Activated CD4-positive, alpha-beta T cell treated with anti-CD3 and anti-CD28 coated beads for 48 hours (primary cell): ENCODE measurements at regions not wholly inside any gene's neighbourhood (a gene's known extent, or its start where the extent isn't known, plus 50 kb on each side); places are given as distances from the start of the nearest gene placed in this dataset.
"Not testable (repeated sequence)": the region's sequence is repeated elsewhere in the genome, so short reads cannot be mapped to it uniquely, and the experiment has no call there.

ENCODE experiments used
- DNase-seq: peaks from one replicate; pipeline ENCODE4 v3.0.0-alpha.2; 2020

DNA sequence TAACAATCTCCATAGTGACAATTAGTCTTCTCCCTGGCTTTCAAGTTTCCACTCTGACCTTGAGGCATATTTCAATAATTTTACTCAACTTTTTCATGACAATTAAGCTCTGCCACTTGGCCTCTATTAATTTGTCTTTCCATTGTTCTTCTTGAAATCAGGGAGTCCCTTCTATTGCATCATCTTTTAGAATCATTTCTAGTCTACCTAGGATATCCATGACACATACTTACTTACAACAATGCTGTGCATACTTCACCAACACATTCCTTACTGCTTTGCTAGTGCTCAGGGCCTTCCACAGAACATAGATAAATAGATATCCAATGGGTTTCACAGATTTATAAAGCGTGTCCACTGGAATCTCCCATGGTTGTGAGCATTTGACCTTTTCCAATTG, 331.5 kb upstream of the LRP1B start:
- DNase-seq = no peak

DNA sequence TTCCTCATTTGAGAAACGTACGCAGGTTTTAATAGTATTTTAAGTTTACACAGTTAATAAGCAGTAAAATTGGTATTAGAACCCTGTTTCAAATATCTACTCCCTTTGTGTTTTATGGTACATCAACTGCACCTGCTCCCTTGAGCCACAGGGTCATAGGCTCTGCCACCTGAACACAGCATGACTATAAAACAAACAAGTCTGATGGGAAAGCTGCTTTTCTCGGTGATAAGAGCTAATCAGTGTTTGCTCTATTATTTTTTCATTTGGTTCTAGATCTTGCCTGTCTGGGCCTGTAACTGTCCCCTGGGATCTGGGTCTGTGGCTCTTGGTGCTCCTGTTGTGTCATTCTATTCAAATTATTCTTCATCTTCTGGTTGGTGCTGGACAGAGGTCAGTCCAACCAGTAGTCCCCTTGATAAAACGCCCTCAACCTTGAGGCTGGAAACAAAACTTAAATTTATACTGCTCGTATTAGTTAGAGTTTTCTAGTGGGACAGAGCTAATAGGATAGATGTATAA, 314.8 kb upstream of the LRP1B start:
- DNase-seq = no peak

DNA sequence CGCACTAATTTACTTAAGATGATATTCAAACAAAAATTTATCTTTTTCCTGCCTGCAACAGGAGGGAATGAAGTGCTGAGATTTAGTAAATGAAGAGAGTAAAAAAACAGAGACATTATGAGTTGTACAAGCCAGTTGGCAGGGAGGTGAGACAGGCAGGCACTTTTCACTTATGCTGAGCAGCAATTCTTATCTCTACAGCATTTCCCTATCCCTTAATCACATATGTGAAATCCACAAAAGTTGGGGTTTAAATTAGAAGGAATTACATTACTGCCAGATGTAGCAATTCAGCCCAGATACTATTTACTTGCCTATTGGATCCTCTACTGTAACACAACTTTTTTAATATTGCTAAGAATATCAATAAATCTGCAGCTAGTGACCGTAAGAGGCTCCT, 314.2 kb upstream of the LRP1B start:
- DNase-seq = no peak

DNA sequence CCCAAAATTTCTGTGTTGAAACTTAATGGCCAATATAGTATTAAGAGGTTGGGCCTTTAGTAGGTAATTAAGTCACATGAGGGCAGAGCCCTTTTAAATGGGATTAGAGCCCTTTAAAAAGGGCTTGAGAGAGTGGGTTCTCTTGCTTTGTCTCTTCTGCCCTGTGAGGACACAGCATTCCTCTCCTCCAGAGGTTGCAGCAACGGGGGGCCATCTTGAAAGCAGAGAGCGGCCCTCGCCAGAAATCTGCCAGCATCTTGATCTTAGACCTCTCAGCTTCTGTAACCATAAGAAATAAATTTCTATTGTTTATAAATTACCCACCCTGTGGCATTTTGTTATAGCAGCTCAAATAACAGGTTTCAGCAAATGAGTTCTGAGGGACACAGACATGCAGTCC, 305.0 kb upstream of the LRP1B start:
- DNase-seq = no peak

DNA sequence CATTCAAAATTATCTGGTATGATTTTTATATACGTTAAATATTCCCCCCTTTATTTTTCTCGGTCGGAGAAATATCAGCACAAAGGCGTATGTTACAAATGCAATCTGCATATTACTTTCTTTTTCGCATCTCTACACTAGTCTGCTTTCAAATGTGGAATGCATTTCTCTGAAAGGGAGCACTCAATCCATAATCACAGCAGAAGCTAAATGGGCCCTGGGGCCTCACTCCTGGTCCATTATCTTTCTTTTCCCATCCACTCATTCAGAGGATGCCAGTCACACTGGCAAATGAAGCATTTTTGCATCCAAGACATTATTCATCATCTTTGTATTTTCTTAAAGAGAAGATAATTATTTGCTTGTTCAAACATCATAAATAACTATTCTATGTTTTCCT, 295.2 kb upstream of the LRP1B start:
- DNase-seq = no peak

DNA sequence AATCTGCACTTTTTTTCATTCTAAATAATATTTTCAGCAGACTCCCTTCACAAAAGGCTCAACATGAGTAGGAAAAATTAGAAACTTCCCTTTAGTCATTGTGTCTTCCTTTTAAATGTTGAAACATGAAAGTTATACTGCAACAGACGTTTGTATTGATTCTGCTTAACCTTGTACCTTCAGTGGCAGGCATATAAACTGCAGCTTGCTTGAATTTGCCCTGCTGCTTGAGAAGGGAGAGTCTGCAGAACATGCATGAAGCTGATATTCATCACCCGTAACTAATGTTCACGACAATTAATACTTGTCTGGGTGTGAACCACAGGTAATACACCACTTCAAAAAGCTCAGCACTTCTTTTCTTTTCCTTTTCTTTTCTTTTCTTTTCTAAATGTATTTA, 294.7 kb upstream of the LRP1B start:
- DNase-seq = no peak

DNA sequence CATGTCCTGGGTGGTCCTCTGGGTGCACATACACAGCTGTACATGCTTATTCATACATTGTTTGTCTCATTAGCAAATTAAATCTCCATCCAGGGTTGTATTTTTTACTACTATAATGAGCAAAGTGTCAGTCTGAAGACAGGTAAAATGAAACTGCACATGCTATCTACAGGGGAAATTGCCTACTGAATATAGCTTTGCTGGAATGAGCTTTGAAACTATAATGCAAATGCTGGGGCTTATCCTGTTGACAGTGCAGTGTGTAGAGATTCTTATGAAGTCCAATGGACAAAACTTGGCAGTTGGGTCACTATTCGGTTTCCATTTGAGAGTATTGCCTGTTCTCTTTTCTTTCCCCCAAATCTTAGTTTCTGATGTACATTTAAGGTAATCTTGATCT, 292.8 kb upstream of the LRP1B start:
- no peak for DNase-seq

DNA sequence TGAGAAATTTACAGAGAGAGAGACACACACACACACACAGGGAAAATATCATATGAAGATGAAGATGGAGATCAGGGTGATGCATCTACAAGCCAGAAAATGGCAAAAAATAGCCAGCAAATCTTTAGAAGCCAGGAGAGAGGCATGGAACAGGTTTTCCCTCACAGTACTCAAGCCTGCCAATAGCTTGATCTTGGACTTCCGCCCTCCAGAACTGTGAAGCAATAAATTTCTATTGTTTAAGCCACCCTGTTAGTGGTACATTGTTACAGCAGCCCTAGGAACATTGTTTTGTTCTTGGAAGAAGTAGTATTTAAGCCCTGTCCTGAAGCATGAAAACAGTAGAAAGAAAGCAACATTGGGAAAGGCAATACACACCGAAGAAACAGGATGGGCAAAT, 292.0 kb upstream of the LRP1B start:
- no peak for DNase-seq

DNA sequence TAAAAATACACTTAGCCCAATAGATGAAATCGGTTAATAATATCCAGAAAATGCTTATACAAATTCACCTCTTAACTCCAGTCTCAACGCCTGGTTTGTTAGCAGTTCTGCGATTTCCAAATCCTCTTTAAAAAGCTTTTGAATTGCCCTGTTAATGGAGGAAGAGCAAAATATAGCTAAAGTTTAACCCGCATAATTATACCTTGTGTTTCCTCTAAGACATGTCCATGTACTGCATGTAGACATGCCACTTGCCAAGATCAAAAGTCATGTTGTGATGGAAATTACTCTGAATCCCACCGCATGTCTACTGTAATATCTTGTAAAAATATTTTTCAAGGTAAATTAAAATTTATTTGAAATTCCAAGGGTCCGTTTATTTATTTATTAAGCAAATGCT, 291.2 kb upstream of the LRP1B start:
- DNase-seq = no peak

DNA sequence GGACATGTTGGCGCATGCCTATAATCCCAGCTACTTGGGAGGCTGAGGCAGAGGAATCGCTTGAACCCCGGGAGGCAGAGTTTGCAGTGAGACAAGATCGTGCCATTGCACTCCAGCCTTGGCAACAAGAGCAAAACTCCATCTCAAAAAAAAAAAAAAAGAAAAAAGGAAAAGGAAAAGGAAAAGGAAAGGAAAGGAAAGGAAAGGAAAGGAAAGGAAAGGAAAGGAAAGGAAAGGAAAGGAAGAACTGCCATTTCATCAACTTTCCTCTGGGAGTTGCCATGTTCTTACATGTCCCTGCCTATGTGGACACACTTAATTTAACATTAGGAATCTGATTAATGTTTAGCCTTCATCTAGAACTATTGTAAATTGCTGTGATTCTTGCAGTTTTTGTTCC, 287.9 kb upstream of the LRP1B start:
- DNase-seq = not testable (repeated sequence)

DNA sequence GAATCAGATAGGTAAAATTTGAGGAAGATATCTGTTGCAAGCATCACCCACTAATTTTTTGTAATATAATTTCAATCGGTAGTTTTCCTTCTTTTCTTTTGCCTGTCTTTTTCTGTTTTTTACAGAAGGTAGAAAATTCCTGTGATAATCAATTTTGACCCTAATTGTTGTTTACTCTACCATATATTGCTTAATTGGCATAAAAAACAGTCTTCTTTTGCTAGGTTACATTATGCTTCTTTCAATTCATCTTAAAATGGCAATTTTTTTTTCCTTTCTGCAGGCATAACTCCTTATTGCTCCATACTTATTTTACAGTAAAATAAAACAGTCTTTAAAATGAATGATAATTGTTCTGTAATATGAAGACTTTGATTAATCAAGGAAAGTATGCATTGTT, 286.2 kb upstream of the LRP1B start:
- no peak for DNase-seq

DNA sequence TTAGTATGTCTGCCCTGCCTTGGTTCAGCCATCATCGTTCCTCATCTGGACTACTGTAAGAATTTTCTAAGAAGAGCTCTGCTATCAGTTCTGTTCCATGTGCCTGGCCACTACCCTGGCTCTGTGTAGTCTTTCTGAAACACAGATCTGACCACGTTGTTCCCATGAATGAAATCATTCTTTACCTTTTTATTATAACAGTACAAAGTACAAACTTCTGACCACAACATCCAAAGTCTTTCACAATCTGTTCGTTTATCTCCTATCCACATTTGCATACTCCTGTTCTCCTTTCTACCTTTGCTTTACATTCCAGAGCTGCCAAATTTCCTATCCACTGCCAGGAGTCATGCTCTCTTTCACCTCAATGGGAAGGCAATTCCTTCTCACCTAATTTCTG, 284.6 kb upstream of the LRP1B start:
- no peak for DNase-seq

DNA sequence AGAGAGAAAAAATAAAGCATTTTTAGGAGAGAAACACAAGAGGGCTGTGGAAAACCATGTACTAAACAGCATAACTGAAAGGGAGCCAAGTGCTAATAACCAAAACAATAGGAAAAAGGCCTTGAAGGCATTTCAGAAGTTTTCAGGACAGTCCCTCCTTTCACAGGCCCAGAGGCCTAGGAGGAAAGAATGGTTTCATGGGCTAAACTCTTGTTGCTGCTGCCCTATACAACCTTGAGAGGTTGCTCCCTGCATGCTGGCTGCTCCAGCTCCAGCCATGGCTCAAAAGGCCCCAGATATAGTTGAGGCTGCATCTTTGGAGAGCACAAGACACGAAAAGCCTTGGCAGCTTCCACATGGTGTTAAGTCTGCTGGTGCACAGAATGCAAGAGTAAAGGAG, 267.4 kb upstream of the LRP1B start:
- no peak for DNase-seq

DNA sequence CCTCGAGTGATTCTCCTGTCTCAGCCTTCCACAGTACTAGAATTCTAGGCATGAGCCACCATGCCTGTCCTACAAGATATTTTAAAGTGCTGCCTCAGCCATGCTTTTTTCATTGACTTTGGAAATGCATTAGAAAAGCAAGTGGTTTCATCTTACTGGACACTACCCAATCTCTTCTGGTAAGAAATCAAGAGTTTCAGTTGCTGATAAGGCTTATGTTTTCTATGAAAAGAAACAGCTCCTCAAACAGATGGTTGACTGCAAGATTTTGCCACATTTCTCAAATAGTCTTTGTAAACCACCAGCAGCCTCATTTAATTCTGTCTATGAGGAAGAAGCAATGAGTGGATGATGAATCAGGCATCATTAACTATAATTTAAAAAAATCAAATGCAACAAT, 264.5 kb upstream of the LRP1B start:
- DNase-seq = no peak

DNA sequence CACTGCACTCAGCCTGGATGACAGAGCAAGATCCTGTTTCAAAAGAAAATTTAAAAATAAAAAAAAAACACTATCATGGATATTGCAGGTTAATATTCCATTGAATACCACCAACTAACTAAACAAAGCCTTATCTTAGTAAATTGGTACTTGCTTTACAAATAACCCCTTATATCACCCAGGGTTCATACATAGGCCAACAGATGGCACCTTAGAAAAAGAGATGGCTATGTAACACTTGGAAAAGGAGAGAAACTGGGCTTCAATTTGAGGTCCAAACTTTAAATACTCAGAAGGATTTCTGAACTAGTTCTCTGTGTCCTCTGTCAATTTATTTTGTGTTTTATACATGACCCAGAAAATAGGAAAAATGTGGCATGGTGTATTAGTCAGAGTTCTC, 249.6 kb upstream of the LRP1B start:
- no peak for DNase-seq

DNA sequence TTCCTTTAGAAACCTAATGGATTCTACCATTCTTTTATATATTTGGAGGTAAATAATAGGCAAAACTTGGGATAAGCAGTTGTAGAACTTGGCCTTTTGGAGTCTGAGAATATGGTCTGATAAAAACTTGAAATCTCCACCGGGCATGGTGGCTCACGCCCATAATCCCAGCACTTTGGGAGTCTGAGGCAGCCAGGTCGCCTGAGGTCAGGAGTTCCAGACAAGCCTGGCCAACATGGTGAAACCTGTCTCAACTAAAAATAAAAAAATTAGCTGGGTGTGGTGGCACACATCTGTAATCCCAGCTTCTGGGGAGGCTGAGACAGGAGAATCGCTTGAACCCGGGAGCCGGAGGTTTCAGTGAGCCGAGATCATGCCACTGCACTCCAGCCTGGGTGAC, 231.3 kb upstream of the LRP1B start:
- DNase-seq = not testable (repeated sequence)

DNA sequence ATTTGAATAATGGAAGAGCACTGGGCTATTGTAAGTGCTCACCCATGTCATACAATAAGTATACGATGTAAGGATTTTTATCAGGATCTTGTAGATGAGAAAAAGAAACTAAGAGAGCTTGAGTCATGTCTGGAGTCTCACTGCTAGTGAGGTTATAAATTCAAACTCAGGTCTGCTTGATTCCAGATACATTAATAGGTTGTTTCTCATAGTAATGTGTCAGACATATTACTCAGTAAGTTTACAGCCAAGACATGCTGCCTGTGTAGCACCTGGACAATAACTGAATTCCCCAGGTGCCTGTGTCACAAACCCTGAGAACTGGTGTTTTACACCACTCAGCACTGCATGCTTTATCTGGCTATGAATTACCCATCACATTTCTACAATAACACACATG, 216.9 kb upstream of the LRP1B start:
- DNase-seq = no peak

DNA sequence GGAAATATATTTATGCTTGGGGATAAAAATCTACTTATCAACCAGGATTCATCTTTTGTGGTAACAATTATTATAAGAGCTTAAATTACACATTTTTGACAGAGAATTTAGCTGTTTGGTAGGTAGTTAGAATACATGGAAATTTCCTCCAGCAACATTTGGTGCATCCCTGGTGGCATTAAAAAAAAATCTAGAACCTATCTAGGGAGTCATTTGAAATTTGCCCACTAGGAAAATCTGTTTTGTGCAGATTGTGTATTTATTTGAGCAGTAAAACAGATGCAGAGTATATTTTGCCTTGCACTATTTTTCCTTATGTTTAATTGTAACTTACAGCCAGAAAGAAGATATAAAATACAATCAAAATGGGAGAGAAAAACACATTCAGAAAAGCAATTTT, 208.4 kb upstream of the LRP1B start:
- no peak for DNase-seq

DNA sequence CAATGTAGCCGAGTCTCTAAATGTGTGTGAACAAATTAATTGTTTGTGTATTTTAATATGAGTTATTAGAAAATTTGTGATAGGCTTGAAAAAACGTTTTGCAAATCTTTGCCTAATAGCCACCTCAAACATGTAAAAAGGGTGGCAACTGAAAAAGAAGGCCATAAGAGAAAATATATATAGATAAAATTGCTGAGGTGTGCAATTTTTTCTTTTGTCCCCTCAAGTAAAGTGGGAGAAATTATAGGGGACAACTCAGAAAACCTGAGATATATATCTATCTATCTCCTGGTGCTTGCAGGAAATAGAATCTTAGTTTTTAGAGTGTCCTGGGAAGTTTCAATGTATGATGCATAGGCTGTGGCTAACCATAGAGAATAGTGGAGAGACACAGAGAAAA, 201.4 kb upstream of the LRP1B start:
- DNase-seq = no peak

DNA sequence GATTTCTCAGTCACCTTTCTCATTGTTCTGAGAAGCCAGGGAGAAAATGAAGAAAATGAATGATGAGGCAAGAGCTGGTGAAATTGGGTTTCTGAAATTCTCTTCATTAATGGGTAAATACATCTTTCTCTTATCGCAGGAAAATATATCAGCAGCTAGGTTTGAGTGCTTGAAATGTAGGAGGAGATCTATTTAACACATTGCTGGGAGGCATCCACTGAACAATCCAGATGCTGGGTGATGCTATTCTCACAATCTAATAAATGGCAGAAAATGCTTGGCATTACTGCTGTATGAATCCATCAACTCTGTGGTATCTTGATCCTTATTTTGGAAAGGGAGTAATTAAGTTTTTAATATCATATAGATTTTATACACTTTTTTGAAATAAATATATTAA, 199.6 kb upstream of the LRP1B start:
- no peak for DNase-seq

DNA sequence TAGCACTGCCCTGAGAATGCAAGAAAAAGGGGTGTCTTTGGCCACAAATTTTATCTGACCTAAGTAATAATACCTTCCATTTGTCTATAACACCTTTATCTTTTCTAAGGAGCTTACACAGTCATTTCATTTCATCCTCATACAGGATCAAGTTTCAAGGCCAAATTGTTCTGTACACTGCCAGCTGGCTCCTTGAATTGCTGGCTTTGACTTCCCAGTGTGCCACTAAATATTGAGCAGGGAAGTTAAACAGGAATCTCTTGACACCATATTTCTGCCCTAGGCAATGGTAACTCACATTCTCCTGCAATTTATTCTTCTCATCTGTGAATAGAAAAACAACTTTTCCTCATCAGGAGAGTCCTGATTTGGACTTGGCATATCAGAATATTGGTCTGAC, 195.1 kb upstream of the LRP1B start:
- no peak for DNase-seq

DNA sequence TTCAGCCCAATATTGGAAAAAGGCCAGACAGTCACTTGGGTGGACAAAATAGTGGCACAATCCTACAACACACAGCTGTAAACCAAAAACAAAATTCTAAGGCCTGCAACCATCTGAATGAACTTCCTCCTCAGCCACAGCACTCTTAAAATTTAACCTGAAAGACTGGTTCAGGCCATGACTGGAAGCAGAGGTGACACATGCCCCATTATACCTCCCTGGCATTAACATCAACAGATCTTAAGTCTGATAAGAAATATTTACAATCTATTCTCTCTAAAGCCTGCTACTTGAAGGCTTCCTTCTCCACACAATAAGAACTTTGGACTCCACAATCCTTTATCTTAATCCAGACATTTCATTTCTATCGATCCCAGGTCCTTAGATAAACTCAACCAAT, 192.4 kb upstream of the LRP1B start:
- no peak for DNase-seq

DNA sequence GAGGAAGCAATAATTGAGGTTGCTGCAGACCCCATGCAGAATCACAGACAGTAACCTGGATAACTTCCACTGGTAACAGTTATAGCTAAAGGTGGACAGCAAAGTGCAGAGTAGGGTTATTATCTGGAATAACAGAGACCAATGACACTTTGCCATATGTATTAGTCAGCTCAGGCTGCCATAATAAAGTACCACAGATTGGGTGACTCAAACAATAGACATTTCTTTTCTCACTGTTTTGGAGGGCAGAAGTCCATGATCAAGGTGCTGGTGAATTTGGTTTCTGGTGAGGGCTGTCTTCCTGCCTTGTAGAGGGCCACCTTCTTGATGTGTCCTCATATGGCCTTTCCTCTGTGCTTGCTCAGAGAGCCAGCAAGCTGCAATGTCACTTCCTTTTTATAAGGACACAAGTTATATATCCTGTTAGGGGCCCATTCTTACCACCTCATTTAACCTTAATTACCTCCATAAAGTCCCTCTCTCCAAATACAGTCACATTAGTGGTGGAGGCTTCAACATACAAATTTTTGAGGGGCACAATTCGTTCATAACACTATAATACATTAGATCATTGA, 191.0 kb upstream of the LRP1B start:
- DNase-seq = no peak

DNA sequence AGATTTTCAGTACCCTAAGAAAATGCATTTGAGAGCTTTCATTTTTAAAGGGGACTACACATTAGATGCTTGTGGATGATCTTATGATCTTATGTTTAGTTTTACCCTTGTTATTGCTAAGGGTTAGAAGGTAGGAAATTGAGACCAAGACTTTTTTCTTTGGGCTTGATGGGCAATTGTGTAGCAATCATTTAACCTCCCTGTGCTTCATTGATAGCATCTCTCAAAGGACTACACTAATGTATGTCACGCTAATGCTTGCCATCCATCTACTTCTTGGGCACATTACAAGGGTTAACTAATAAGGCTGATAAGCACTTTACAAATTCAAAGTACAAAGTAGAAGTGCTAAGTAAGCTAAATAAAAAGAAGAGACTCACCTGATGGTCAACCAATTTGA, 189.3 kb upstream of the LRP1B start:
- DNase-seq = no peak

DNA sequence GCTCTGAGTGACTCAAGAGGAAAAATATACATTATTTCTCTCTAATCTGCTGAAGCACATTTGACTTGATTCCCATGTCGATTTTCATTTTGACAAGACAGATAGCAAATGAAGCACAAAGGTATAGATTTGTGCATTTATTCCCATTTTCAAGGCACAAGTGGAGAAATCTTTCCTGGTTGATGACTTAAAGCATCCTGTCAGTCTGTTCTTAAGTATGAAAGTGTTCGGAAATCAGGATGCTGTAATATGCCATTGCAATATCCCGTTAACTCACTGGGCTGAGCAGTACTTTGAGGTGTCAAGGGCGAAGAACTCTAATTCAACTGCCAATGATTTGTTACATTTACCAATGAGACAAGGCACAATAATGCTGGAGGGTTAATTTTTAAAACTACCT, 185.2 kb upstream of the LRP1B start:
- DNase-seq = no peak

DNA sequence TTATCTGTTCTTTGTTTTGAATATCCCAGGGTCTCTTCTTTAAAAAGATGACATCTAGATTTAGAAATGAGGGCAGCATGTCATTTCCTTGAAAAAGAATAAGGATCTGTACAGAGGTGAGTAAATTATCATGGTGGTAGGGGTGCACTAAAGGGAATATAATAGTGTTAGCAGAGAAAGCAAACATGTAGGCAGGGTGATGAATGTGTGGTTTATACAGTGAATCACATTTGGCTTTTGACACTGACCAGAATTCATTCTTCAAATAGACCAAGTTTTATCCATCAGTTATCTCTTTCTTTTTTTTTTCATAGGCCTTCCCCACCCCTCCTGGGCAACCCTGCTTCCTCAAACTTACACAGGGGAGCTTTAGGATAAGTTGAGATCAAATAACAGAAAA, 184.5 kb upstream of the LRP1B start:
- DNase-seq = no peak
